ENCODE measurements at regions not wholly inside any gene's neighbourhood (a gene's known extent, or its start where the extent isn't known, plus 50 kb on each side); places are given as distances from the start of the nearest gene placed in this dataset.

DNA sequence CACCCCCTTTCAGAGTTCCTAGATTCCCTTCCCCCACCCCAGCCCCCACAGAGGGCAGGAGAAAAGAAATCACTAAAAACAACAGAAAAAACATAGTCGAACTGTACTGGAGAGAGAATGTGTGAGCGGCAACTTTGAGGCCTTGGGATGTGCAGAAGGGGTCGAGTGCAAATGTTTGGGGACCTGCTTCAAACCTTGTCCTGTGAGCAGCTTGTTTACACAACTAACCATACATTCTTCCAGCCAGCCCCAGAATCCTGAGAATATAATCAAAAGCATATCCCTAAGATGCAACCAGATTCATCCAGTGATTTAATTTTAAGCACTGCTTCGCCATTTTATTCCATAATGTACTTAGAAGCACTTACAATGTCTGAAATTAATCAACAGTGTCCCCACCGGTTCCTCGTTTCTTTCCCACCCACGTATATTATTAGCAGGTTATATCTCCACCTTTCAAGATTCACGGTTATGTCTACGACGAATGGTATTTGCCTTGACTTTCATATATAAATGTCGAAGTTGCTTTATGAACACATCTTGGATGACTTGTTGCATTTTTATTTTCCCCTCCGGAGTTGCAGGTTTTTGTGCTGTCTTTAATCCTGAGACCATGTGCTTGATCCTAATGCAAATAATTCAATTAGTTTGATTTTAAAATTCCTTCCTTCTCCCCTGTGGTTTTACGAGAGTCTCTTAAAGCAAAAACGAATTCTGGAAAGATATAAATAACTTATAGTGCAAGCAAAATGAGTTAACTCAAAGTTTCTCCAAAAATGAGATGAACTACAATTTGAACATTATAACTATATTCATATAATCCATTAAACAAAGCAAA, 107.6 kb downstream of the ZIC5 start:
- in situ Hi-C loops (cut with MboI; ENCODE audit: low sequenced_read_pairs), result no loop called here

DNA sequence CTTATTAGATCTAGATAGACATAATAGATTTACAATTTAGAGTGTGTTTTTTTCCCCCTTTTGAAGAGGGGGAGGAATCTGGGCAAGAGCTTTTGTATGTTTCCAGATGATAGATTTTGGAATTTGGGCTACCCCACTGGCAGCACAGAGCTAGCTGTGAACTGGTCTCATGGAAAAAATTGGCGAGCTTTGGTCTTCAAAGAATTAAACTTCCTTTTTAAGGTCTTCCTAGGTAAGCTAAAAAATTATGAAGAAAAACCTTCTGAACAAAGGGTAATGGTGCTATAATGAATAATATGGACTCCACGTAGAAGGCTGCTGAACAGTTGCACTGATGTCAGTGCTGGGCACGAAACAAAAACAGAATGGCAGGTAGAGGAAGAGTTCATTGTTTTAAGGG, 109.3 kb downstream of the ZIC5 start:
- in situ Hi-C loops (cut with MboI; ENCODE audit: low sequenced_read_pairs), result no loop called here

DNA sequence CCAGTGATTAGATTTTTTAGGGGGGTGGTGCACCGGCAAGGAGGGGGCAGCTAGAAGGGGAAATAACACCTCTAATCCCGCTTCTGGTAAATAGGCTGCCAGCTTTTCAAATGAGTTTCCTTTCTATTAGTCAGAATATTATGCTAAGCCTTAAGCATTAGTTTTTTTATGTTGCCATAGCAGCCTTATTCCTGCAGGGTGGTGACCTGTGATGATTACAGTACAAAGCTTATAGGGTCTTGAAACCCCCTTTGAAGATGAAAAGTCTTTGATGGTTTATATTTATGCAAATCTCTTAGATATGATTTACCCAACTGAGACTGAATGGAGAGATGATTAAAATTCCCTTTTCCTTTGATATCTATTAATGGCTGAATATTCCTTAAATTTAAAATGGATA, 109.8 kb downstream of the ZIC5 start:
- in situ Hi-C loops (cut with MboI; ENCODE audit: low sequenced_read_pairs), result no loop called here

DNA sequence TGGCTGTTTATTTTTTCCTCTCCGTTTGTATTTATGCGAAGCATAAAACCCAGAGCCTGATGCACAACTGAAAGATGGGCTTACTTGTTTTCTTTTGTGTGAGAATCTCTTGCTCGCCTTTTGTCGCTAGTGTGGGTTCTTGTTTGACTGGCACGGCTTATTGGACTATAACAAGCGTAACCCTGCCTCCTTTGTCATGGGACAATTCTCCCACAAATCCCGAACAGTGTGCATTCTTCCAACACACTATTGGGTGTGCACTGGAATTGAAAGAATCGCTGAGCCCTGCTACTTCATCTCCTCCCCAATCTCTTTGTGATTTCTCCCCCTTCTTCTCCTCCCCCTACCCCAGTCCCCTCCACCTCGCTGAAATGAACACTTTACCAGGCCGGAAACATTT, 110.8 kb downstream of the ZIC5 start:
- in situ Hi-C loops (cut with MboI; ENCODE audit: low sequenced_read_pairs), result no loop called here

DNA sequence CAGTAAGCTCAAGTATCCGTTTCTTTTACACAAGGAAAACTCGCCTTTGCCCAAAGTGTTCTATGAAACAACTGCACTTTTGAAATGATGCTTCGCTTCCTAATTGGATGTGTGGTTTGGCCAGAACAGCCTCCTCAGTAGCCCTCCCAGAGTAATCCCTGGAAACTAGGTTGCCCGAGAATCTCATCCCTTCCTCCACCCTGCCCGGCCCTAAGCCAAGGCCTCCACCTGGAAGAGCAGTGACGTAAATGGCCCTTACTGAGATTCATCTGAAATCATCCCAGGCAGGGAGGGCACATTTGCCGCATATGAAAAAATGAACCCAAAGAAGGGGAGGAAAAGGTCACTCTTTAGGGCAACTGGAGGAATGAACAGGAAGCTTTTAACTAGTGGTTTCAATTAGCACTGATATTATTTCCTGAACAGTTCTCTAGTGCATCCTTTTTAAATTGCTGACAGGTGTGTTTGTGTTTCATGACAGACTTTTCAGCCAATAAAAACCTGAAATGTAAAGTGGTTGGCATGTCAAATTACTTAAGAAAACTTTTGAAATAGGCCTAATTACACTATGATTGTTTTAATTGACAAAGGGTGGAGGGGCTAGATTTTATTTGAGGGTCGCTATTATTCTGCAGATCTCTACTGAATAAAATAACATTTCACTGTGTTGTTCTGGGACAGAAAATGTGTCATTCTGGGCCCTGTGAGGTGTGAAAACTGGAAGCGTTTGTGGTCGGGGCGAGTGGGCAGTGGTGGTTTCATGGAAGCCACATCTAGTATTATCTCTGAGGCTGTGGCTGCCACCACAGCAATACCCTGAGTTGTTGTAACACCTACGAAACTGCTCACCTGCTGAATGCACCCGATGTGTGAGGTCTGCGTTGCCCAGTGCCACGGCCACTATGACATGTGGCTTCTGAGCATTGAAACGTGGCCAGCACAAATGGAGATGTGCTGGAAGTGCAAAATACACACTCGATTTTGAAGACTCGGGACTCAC, 112.1 kb downstream of the ZIC5 start:
- in situ Hi-C loops (cut with MboI; ENCODE audit: low sequenced_read_pairs), result no loop called here

DNA sequence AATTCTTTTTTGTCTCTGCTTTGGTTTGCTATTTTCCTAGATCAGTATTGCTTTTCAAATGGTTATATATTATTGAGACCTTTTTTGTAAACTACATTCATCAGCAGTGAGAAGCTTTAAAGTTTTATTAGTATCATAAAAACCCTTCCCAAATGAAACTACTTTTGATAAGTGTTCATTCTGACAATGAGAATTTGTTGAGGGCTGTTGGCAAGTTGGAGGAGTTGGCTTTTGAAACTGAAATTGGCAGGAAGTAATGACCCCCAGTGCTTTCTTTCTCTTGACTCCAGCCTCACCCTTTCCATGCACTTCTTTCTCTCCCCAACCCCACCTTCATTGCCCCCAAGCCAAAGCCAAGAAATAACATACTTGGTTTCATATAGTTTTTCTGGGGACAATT, 113.8 kb downstream of the ZIC5 start:
- in situ Hi-C loops (cut with MboI; ENCODE audit: low sequenced_read_pairs), result no loop called here

DNA sequence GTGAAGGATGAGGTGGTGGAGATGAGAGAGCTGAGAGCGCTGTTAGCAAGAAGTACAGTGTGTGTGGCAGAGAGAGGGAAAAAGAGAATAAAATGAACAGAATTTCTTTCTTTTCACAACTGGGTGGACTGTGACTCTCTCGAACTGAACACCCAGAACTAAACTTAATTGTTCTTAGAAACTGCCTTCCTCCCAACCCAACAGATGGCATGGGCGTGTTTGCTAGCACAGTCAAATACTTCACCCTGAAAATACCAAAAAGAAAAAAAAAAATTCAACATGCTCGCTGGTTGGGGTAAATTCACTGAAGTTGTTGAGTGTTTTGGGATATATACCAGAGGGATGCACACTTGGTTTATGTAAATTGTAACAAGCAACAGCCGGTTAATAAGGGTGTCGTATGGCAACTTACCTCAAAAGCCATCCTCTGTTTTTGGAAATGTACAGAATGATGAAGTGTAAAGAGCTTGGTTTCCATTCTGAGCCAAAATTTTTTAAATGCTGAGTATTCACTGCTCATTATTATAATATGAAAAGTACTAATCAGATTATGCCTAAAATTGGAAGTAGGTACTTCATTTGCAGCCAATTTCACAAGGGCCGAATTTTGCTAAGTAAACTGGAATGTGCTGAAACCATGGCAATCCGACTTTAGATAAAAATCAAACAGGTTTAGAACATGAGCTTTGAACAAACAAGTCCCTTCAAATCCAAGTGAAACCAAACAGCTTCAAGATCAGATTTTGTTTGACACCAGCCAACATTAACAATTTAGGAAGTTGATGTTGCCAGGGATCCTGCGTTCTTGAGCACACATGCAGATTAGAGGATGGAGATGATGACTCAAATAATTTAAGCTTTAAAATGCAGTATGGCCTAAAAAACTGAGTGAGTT, 115.8 kb downstream of the ZIC5 start:
- in situ Hi-C loops (cut with MboI; ENCODE audit: low sequenced_read_pairs), result no loop called here

DNA sequence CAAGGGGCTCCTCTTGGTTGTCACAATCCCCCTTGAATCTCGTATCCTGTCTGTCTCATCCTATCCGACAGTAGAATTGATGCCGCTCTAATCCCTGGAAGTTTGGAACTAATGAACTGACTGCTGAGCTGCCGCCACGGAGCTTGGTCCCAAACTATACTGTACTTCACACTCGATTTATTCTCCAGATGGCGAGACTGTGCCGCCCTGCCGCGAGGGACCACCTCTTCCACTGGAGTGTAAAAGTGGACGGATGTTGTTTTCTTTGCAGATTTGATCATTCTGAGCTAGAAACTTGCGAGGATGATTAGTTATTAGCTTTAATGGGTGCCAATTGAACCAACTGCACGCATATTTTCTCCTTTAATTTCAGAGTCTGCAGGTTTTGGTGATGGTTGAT, 117.2 kb downstream of the ZIC5 start:
- in situ Hi-C loops (cut with MboI; ENCODE audit: low sequenced_read_pairs), result no loop called here

DNA sequence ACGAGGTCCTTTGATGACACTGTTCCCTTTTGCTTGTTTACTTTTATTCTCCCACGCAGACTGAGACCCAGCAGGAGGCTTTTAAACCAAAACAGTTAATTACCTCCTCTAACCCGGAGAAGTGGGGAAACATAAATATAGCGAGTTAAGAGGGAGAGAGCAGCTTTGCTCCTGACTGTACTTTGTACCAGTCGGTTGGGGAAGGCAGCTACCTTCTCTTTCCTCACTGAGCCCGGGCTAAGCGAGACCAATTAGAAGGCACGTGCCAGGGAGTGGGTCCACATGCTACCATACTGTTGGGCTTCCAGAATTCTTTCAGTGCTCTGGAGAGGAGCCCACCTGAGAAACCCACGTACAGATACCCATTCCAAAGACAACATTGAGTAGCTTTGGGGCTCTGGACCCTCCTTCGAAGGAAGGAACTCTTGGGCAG, 124.2 kb downstream of the ZIC5 start:
- in situ Hi-C loops (cut with MboI; ENCODE audit: low sequenced_read_pairs), result no loop called here

DNA sequence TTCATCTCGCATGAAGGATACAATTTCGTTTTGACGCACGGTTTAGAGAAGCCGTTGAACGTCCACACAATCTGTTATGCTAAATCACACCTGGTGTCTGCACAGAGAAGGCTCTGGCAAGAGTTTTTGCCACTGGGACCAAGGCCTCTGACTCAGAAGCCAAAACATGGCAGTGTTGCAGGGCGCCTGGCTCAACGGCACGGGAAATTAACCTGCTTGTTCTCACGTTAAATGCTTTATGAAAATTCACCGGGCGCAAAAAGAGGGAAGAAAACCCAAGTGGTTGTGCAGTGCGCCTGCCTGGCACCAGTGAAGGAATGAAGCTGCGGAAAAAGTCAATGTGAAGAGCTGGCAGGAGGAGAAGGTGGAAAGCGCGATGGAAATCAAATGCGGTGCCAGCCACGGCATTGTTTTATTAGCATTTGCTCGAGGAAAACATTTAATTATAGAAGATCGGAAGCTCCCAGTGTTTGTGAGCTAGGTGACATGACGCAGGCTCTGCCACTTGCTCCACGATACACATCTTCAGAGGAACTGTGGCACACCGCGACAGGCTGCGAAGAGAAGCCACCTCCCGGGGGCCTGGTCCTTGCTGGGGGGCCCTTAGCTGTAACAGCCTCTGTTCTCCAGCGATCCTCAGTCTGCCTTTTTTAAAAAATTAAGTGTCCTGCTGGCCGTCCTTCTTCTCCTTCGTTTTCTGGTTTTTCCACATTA, 126.2 kb downstream of the ZIC5 start:
- in situ Hi-C loops (cut with MboI; ENCODE audit: low sequenced_read_pairs), result no loop called here

DNA sequence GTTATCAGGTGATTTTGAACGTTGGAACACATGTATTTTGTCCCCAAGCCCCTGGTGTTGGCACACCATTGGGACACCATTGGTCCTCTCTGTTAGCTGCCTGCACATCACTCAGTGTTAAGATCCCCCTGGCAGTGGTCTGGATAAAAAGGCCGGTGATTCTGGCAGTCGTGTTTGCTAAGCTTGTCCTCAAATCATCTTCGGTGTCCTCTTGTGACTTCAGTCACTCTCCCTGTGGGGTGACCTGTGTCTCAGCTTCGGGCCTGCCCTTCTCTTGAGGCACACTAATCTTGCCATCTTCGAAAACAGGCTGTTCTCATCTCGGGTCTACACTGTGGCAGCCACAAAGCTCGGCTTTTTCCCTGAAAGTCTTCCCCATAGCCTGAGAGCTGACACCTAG, 127.1 kb downstream of the ZIC5 start:
- in situ Hi-C loops (cut with MboI; ENCODE audit: low sequenced_read_pairs), result no loop called here

DNA sequence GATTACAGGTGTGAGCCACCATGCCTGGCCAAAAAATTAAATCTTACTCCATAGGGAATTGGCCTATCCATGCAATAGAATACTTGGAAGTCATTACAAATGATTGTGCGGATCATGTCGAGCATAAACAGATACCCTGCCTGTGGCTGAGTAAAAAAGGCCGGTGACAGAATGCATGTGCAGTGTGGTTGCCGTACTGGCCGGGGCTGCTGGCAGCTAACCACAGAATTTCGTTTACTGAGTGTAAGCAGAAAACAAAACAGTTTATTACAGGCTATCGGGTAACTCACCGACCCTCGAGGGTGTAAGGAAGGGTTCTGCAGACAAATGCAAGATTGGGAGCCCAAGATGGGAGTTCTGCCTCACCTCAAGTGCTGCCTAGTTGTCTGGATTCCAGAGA, 127.7 kb downstream of the ZIC5 start:
- in situ Hi-C loops (cut with MboI; ENCODE audit: low sequenced_read_pairs), result no loop called here

DNA sequence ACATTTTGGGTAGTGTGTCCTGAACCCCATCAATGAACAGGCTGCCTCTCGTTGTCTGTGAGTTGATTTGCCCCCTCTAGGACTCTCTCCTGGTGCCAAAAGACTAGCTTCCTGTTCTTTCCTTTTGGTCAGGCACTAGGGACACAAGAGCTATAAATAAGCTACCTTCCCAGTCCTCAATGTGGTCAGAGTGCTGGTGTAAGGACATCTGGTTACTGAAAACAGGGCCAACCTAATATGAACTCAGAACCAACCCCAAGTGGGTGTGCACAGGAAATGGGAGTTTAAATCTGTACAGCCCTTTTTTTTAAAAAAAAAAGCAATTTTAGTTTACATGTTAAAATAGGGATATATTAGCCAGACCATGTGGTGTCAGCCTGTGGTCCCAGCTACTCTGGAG, 129.2 kb downstream of the ZIC5 start:
- in situ Hi-C loops (cut with MboI; ENCODE audit: low sequenced_read_pairs), result no loop called here

DNA sequence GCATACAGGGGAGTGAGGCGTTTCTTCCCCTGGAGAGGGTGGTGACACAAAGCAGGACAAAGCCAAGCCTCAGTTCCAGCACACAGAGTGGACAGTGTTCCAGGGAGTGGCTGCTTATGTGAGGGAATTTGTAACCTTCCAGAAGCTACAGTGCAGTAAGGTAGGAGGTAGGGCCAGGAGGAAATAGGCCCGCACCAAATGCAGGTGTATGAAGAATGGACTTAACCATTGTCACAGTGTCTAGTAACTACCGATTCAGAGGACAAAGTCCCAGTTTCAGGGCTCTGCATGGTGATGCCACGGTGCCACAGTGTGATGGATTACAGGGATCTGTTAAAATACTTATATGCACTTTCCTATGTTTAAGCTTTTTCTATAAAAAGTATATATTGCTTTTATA, 135.3 kb downstream of the ZIC5 start:
- in situ Hi-C loops (cut with MboI; ENCODE audit: low sequenced_read_pairs), result no loop called here

DNA sequence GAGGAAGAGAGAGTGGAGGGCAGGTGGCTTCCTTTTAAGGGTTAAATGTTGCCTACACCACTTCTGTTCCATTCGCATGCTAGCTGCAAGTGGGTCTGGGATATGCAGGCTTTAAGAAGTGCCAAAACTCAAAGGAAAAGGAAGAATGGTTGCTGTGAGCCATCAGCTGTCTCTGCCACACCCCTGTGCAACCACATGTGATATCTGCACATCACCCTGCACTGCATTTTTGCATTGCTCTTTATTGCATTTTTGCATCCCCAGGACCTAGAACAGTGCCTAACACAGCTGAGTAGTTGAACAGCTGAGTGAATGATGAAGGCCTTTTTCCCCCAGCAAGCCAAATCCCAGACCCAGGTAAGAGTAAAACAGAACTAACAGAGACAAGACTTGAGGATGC, 136.1 kb downstream of the ZIC5 start:
- in situ Hi-C loops (cut with MboI; ENCODE audit: low sequenced_read_pairs), result no loop called here

DNA sequence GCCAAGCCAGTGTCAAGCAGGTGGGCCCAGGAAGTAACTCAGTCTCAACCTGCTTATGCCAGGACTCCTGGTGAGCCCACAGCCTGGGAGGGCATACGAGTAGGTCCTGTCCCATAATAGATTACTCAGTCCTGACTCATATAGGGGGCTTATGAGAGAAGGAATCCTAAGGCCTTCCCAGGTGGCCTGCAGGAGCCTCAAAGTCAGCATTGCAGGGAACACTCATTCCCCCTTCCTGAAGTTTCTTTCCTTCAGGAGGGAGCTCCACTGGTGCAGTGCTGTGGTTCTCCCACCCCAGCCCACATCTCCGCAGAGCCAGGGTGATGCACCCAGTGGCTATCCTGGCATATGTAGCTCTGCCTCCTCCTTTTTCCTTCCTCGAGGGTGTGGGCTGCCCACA, 137.3 kb downstream of the ZIC5 start:
- in situ Hi-C loops (cut with MboI; ENCODE audit: low sequenced_read_pairs), result no loop called here

DNA sequence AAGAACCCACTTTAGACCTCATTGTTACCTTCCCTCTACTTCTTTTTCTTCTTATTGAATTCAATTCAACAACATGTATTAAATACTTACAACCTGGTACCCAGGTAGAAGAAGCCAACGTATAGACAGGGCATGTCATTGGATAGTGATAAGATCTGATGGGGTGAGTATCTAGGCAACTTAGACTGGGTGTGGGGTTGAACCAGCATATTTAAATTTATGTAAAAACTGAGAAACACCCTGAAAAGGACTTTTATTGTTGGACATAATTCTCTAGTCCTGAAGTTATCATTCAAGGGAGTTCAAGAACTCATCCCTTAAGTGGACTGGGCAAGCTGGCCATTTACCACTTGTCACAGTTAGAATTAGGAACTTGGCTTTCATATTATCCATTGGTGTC, 139.2 kb downstream of the ZIC5 start:
- in situ Hi-C loops (cut with MboI; ENCODE audit: low sequenced_read_pairs), result no loop called here

DNA sequence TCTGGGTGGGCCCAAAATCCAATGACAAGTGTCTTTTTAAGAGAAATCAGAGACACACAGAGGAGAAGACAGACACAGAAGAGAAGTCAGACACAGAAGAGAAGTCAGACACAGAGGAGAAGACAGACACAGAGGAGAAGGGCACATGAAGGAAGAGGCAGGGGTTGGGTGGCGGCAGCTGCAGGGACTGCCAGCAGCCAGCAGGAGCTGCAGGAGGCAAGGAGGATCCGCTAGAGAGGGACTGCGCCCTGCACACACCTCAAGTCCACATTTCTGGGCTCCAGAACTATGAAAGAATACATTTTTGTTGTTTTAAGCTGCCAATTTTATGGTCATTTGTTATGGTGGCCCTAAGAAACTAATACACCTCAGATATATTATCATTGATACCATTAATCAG, 140.6 kb downstream of the ZIC5 start:
- in situ Hi-C loops (cut with MboI; ENCODE audit: low sequenced_read_pairs), result no loop called here

DNA sequence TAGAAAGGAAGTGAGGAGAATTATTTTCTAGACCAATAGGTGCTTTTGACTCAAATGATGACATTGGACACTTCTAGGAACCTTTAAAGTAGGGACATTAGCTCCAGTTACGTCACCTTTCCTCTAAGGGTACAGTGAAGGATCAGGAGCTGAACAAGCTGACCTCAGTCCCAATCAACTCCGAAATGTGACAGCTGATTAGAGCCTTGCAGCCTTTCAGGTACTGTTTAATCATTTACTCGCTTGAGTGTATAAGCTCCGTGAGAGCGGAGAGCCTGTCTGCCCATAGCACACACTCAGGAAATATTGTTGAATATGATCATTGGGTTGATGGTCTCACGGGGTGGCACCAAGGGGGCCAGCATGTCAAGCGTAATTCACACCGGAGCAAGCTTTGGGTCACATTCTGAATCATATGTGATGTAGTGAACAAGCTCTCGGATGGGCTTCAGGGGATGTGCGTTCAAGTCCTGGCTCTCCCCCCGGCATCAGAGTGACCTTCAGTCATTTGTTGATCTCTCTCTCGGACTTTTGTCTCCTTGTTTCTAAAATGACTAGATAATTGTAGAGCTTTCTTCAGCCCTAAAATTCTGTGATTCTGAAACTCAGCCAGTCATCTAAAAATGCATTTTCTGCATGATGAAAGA, 141.9 kb downstream of the ZIC5 start:
- in situ Hi-C loops (cut with MboI; ENCODE audit: low sequenced_read_pairs), result no loop called here

DNA sequence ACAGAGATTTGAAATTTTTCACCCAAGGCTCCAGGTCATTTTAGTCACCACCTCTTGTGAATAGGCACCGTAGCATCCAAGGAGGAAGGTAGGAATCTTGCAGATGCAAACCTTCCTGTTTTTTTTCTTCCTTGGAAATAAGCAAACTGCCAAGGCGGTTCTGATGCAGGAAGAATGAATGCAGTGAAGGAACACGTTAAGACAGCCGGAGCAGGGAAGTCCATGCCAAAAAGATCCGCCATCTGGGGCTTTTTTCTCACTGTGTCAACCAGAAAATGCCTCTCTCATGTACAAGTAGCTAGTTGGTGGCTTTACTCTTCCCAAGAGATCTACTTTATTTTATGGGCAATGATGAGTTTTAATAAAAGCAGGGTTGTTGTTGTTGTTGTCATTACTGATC, 142.4 kb downstream of the ZIC5 start:
- in situ Hi-C loops (cut with MboI; ENCODE audit: low sequenced_read_pairs), result no loop called here

All from HL-60/S4 treated with retinoic acid at 250 ng/mL for 4 days and 3 days (cell line).